ENCODE measurements at regions not wholly inside any gene's neighbourhood (a gene's known extent, or its start where the extent isn't known, plus 50 kb on each side); places are given as distances from the start of the nearest gene placed in this dataset.
A peak's percentile ranks its signal among the peaks of the same experiment; 100 is the strongest.

DNA sequence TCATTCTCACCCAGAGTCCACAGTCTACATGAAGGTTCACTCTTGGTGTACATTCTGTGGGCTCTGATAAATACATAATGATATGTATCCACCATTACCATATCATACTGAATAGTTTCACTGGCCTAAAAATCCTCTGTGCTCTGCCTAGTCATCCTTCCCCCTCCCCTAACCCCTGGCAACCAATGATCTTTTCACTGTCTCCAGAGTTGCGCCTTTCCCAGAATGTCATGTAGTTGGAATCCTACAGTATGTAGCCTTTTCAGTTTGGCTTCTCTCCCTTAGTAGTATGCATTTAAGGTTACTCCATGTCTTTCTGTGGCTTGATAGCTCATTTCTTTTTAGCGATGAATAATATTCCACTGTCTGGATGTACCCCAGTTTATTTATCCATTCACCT, 101.3 kb downstream of the NOG start:
- in situ Hi-C loops (cut with HindIII; ENCODE audit: low pct_unique_long_range_greater_than_20kb, low sequenced_read_pairs) (no loop called here), intact Hi-C loops (cut with micrococcal nuclease; ENCODE audit: unreplicated experiment) (no loop called here)
- no TSS peak for BruUV-seq (replicated peaks)
- Histone ChIP-seq H3K4me1 (ENCODE audit: control insufficient read depth, insufficient read depth, low read length) (peaks cover 18% of the 10 kb centered on the region), H3K27ac (ENCODE audit: low read length) (no peak overlapping the region), H3K4me3 (ENCODE audit: low read depth in 2 of 2, low read length in 2 of 2) (no peak overlapping the region), H3K9me3 (ENCODE audit: control insufficient read depth, insufficient read depth, low read depth, low read length) (no peaks in the 10 kb centered on the region), H3K36me3 (ENCODE audit: control insufficient read depth, insufficient read depth, low read length) (no peaks in the 10 kb centered on the region), H3K27me3 (ENCODE audit: control insufficient read depth, insufficient read depth, low read length) (no peaks in the 10 kb centered on the region)
- DNase-seq (ENCODE audit: low read depth, low spot score) (no peak), ATAC-seq (no peak)
- ChIA-PET CTCF (no interaction called here), POLR2A (no interaction called here)
- TF ChIP-seq CTCF (IDR thresholded peaks at IDR 0.05) (no peak), TCF7L2 (IDR thresholded peaks at IDR 0.05; ENCODE audit: low read depth, low read length) (no peak), SIN3A (IDR thresholded peaks at IDR 0.05; ENCODE audit: borderline replicate concordance, insufficient read depth, low read depth, low read length) (no peak), REST (IDR thresholded peaks at IDR 0.05; ENCODE audit: insufficient read depth in 1 of 2, low read depth in 2 of 2, low read length in 1 of 2) (no peak), POLR2AphosphoS5 (IDR thresholded peaks at IDR 0.05; ENCODE audit: low read depth, low read length) (no peak)

DNA sequence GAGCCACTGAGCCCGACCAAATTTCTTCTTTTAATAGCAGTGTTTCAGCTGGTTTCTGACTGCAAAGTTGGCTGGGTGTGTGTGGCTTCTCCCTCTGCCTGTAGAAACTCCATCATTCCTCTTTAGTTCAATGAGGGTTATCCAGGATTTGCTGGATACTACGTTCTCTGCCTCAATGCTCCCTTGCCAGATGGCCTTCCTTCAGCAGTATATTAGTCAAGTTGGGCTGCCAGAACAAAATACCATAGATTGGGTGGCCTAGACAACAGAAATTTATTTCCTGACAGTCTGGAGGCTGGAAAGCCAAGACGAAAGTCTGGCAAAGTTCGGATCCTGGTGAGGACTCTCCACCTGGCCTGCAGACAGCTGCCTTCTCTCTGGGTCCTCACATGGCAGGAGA, 103.7 kb downstream of the NOG start:
- ChIA-PET CTCF (interaction anchor here (0.6 kb wide), 2 partner anchors 102 to 127 kb away, joined by 8 read pairs; no protein-coding TSS in a partner anchor), POLR2A (no interaction called here)
- no peak for ATAC-seq
- Histone ChIP-seq H3K4me1 (ENCODE audit: control insufficient read depth, insufficient read depth, low read length) (peaks cover 24% of the 10 kb centered on the region), H3K27me3 (ENCODE audit: control insufficient read depth, insufficient read depth, low read length) (no peaks in the 10 kb centered on the region), H3K27ac (ENCODE audit: low read length) (0 out of 2 replicates have a peak overlapping the region, but pooled peaks have one; percentile 3), H3K4me3 (ENCODE audit: low read depth in 2 of 2, low read length in 2 of 2) (no peak overlapping the region), H3K9me3 (ENCODE audit: control insufficient read depth, insufficient read depth, low read depth, low read length) (no peaks in the 10 kb centered on the region), H3K36me3 (ENCODE audit: control insufficient read depth, insufficient read depth, low read length) (no peaks in the 10 kb centered on the region)
- no peak for DNase-seq (ENCODE audit: low read depth, low spot score)
- no TSS peak for BruUV-seq (replicated peaks)
- in situ Hi-C loops (cut with HindIII; ENCODE audit: low pct_unique_long_range_greater_than_20kb, low sequenced_read_pairs) (no loop called here), intact Hi-C loops (cut with micrococcal nuclease; ENCODE audit: unreplicated experiment) (no loop called here)
- TF ChIP-seq TCF7L2 (IDR thresholded peaks at IDR 0.05; ENCODE audit: low read depth, low read length) = no peak
- TF ChIP-seq REST (IDR thresholded peaks at IDR 0.05; ENCODE audit: insufficient read depth in 1 of 2, low read depth in 2 of 2, low read length in 1 of 2) = no peak
- TF ChIP-seq POLR2AphosphoS5 (IDR thresholded peaks at IDR 0.05; ENCODE audit: low read depth, low read length) = no peak
- no peak for TF ChIP-seq SIN3A (IDR thresholded peaks at IDR 0.05; ENCODE audit: borderline replicate concordance, insufficient read depth, low read depth, low read length)
- TF ChIP-seq CTCF (IDR thresholded peaks at IDR 0.05) = no peak

Data from Panc1 (cell line).